ENCODE measurements at regions not wholly inside any gene's neighbourhood (a gene's known extent, or its start where the extent isn't known, plus 50 kb on each side); places are given as distances from the start of the nearest gene placed in this dataset.

DNA sequence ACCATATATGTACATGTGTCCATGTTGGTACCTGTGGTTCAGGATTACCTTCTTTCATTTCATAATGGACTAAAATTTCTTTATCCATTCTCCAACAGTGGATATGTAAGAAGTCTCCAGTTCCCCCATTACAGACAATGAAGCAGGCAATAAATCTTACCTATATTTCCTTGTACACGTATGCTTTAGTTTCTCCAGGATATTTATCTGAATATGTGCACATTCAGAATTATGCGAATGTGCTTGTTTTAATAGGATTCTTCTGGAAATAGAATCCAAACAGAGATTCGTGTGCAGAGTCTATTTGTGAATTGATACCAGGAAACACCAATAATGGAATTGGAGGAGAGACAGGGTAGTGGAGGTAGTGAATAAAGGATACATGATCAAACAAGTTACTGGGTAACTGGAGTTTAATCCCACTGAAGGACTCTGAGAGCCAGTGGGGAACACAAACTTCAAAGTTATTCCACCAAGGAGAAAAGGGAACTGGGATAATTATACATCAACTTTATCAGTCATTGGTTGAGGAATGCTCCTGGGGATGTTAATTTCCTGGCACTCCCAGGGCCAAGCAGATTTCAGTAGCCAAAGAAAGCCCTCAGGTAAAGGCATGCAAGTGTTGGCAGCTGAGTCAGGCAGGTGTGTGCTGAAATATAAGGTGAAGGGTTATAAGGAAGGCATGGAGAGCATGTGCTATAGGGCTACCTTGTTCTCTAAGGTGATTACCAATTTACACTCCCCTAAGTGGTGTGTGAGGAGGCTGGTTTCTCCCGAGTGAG lies 374.9 kb upstream of the PBX1 start:
- TF ChIP-seq YBX1 (IDR thresholded peaks at IDR 0.05) (no peak), KLF5 (IDR thresholded peaks at IDR 0.05; ENCODE audit: partially characterized antibody) (no peak), POLR2A (IDR thresholded peaks at IDR 0.05; ENCODE audit: low read depth, low read length) (no peak), SMAD1 (IDR thresholded peaks at IDR 0.05; ENCODE audit: low read depth, partially characterized antibody) (no peak), BHLHE40 (IDR thresholded peaks at IDR 0.05; ENCODE audit: borderline replicate concordance in 1 of 2, low read depth in 2 of 2, low read length in 1 of 2) (no peak), NRF1 (conservative IDR thresholded peaks at IDR 0.05; ENCODE audit: low read depth, low read length) (no peak), POLR2AphosphoS5 (IDR thresholded peaks at IDR 0.05; ENCODE audit: low read length) (no peak)
- TF ChIP-seq, protein P1, sequence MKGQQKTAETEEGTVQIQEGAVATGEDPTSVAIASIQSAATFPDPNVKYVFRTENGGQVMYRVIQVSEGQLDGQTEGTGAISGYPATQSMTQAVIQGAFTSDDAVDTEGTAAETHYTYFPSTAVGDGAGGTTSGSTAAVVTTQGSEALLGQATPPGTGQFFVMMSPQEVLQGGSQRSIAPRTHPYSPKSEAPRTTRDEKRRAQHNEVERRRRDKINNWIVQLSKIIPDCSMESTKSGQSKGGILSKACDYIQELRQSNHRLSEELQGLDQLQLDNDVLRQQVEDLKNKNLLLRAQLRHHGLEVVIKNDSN (IDR thresholded peaks at IDR 0.05; ENCODE audit: borderline replicate concordance, extremely low read length, insufficient read depth, low read depth, low read length) = no peak
- TF ChIP-seq, protein P2, sequence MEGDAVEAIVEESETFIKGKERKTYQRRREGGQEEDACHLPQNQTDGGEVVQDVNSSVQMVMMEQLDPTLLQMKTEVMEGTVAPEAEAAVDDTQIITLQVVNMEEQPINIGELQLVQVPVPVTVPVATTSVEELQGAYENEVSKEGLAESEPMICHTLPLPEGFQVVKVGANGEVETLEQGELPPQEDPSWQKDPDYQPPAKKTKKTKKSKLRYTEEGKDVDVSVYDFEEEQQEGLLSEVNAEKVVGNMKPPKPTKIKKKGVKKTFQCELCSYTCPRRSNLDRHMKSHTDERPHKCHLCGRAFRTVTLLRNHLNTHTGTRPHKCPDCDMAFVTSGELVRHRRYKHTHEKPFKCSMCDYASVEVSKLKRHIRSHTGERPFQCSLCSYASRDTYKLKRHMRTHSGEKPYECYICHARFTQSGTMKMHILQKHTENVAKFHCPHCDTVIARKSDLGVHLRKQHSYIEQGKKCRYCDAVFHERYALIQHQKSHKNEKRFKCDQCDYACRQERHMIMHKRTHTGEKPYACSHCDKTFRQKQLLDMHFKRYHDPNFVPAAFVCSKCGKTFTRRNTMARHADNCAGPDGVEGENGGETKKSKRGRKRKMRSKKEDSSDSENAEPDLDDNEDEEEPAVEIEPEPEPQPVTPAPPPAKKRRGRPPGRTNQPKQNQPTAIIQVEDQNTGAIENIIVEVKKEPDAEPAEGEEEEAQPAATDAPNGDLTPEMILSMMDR (IDR thresholded peaks at IDR 0.05 in 2 of 3, conservative IDR thresholded peaks at IDR 0.05 in 1 of 3; ENCODE audit: control insufficient read depth in 2 of 3, extremely low read depth in 1 of 3, insufficient read depth in 1 of 3, low read depth in 3 of 3, low read length in 3 of 3) = no peak
